ENCODE measurements at regions not wholly inside any gene's neighbourhood (a gene's known extent, or its start where the extent isn't known, plus 50 kb on each side); places are given as distances from the start of the nearest gene placed in this dataset.

- TF ChIP-seq CTCF (IDR thresholded peaks at IDR 0.05; ENCODE audit: insufficient read depth, low read length, poor library complexity, severe bottlenecking) = no peak
- TF ChIP-seq EZH2phosphoT487 (conservative IDR thresholded peaks at IDR 0.05; ENCODE audit: low read length) = no peak
Measured at GRCh38 chr6:54053881-54054391, 57.3 kb upstream of the MLIP start.
